GM18907 (cell line): ENCODE measurements at regions not wholly inside any gene's neighbourhood (a gene's known extent, or its start where the extent isn't known, plus 50 kb on each side); places are given as distances from the start of the nearest gene placed in this dataset.

Experiments
- ATAC-seq: cut with Tn5 transposase; IDR thresholded peaks from one replicate; pipeline ENCODE4 v1.9.1; 2021; ENCODE audit warnings: mild to moderate bottlenecking, moderate library complexity; ENCODE audit not compliant: unreplicated experiment

- peak; percentile 80 for ATAC-seq
Measured at GRCh38 chr2:152815634-152816257, 97.3 kb downstream of the ARL6IP6 start.

GRCh38 chr2:152814475-152815030 lies 96.1 kb downstream of the ARL6IP6 start:
- no peak for ATAC-seq

- no peak for ATAC-seq
Measured at GRCh38 chr2:152813351-152813750, 94.9 kb downstream of the ARL6IP6 start.
